T47D (cell line): ENCODE measurements at regions not wholly inside any gene's neighbourhood (a gene's known extent, or its start where the extent isn't known, plus 50 kb on each side); places are given as distances from the start of the nearest gene placed in this dataset.
A peak's percentile ranks its signal among the peaks of the same experiment; 100 is the strongest.
"Not testable (repeated sequence)": the region's sequence is repeated elsewhere in the genome, so short reads cannot be mapped to it uniquely, and the experiment has no call there.

Source experiments
- DNase-seq, 2 experiments: peaks; one replicate each; pipeline versions ENCODE4 v3.0.0 to v3.0.0-alpha.2; 2011 to 2012; ENCODE audit warnings: low read depth in 1 of 2, low spot score in 1 of 2
- JUND ChIP-seq: IDR thresholded peaks from 2 replicates; pipeline ENCODE4 v1.6.1; 2012; ENCODE audit warnings: low read depth
- in situ Hi-C: cut with HindIII; loops from 2 replicates; pipeline ENCODE4 v1.10.0; 2016; ENCODE audit warnings: low sequenced_read_pairs, low pct_unique_long_range_greater_than_20kb

- no peak for TF ChIP-seq JUND
- in situ Hi-C loops: no loop called here
- DNase-seq: no peak
These were observed 50.7 kb upstream of the SYNDIG1 start for GRCh38 chr20:24418731-24419130.

DNA sequence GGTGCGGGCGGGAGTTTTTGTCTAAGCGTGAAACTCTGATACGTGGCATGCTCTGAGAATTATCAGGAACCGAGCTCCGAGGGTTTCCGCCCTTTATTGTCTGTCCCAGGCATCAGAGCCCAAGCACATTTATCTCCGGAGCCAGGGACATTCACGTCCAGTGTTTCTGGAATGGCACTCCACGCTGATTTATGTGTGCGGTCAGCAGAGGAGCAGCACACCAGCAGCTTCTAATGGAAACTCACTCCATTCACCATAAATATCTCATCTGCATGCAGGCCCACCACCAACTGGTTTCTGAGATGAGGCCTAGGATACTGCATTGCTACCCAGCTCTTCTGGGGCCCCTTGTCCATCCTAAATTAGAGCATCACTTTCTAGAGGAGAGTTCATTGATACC is 51.9 kb upstream of the SYNDIG1 start:
- no peak for DNase-seq
- TF ChIP-seq JUND: no peak
- in situ Hi-C loops: no loop called here

DNA sequence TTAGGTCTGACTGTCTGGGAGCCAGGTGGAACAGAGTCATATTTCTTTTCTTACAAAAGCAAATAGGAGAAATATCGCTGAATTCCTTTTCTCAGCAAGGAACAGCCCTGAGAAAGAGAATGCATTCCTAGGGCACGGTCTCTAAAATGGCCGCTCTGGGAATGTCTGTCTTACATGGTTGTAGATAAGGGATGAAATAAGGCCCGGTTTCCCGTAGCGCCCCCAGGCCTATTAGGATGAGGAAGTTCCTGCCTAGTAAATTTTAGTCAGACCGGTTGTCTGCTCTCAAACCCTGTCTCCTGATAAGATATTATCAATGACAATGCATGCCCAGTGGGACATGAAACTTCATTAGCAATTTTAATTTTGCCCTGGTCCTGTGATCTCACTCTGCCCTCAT is 54.0 kb upstream of the SYNDIG1 start:
- DNase-seq, in situ Hi-C loops: not testable (repeated sequence)

DNA sequence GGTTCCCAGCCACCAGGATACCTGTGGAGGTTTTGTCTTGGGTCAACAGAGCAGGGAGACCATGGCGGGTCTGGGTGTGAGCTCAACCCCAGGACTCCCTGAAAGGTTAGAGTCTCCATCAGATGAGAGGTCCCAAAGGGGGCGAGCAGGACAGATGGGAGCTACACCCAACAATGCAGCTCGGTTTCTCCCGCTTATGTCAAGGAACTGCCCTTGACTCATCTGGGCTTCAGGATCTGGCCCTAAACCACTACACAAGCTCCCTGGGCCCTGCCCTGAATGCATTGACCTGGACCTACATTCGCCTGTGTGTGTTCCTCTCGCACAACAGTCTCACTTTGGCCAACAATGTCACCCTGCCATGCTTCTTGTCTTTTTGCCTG is 57.6 kb upstream of the SYNDIG1 start:
- DNase-seq: no peak
- no peak for TF ChIP-seq JUND
- in situ Hi-C loops: no loop called here

GRCh38 chr20:24411003-24411833 is 58.2 kb upstream of the SYNDIG1 start:
- no peak for DNase-seq
- in situ Hi-C loops: no loop called here

GRCh38 chr20:24407151-24407550 is 62.3 kb upstream of the SYNDIG1 start:
- in situ Hi-C loops: no loop called here
- TF ChIP-seq JUND: 0 out of 2 replicates have a peak, but pooled peaks have one; percentile 21
- peak in 1 of 2 experiments; percentile 70 for DNase-seq

More at GRCh38 chr20:24411003-24411833, 58.2 kb upstream of the SYNDIG1 start:
- no peak for TF ChIP-seq JUND

DNA sequence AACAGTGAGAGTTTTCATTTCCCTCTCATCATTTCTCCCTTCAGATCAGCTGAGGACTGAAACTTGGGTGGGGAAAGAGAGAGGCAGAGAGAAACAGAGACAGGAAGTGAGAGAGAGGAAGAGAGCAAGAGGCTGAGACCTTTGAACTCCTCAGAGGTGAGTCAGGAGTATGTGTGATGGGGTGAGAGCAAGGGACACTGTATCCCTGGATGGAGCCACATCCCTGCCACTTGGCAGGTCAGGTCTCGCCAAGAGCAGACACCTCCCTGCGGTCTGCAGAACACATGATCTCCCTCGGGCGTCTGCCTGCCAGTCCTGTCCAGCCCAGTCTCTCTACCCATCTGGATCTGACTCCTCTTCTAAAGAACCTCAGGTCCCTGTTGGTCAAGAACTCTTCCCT is 62.7 kb upstream of the SYNDIG1 start:
- in situ Hi-C loops: no loop called here
- no peak for TF ChIP-seq JUND

DNA sequence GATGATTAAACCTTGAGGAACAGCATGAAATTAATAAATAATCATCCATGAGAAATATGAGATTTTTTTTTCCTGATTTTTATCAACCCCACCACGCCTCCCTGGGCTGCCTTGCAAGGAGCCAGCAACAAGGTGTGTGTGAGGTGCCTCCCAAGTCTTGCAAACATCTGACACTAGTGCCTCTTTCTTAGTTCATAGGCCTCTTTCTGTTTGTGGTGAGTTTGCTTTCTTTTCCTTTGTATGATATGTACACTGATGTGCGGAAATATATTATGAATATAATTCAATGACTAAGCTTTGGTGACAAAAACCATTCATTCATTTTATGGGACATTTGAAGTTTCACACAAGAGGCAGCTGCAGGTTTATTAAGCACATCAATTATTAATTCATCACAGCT is 63.2 kb upstream of the SYNDIG1 start:
- in situ Hi-C loops: no loop called here

More for the DNA sequence above, 62.7 kb upstream of the SYNDIG1 start:
- no peak for DNase-seq

DNA sequence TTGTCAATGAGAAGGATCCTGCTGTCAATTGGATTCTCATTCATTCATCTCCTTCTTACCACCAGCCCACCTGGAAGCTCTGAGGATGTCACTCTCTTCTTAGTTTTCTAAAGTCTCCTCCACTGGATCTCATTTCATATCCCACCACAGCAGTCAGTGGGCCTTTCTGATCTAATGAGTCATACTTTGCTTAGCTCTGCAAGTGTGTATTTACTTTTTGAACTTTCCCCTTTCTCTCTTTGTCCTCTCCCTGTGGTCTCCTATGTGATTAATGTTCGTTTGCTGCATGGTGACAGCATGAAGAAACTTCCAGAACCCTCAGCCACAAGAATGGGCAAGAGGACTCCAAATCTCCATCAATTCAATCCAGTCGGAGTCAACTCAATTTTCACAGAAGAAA is 63.6 kb upstream of the SYNDIG1 start:
- no peak for DNase-seq
- in situ Hi-C loops: no loop called here
- no peak for TF ChIP-seq JUND

More for the DNA sequence above, 63.2 kb upstream of the SYNDIG1 start:
- TF ChIP-seq JUND: no peak
- no peak for DNase-seq

DNA sequence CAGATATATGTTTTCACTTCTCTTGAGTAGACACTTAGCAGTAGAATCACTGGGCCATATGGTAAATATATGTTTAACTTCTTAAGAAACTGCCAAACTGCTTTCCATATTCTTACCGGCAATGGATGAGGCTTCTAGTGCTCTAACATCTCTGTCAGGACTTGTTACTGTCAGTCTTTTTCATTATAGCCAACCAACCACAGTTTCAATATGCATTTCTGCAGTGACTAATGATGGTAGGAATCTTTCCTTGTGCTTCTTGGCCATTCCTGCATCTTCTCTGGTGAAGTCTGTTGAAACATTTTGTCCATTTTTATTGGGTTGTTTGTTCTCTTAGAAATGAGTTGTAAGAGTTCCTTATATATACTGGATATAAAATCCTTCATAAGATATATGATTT is 66.0 kb upstream of the SYNDIG1 start:
- DNase-seq: no peak
- in situ Hi-C loops: no loop called here
- TF ChIP-seq JUND: no peak

DNA sequence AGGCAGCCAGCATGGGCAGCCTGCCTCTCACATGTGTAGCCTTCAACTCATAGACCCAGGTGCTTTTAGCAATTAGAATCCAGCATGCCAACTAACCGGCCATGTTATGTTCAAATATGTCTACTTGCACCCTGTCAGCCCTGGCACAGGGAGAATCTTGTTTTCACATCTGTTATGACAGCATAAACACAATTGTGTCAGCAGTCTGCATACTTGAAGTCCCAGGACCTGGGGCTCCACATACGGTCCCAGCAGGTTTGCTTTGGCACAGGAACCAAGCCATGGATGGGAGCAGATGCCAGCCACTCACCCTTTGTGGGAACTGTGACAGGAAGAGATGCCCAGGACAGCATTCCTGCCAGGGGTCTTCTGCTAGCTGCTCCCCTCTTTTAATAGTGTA is 67.2 kb upstream of the SYNDIG1 start:
- TF ChIP-seq JUND: no peak
- in situ Hi-C loops: no loop called here
- no peak for DNase-seq

DNA sequence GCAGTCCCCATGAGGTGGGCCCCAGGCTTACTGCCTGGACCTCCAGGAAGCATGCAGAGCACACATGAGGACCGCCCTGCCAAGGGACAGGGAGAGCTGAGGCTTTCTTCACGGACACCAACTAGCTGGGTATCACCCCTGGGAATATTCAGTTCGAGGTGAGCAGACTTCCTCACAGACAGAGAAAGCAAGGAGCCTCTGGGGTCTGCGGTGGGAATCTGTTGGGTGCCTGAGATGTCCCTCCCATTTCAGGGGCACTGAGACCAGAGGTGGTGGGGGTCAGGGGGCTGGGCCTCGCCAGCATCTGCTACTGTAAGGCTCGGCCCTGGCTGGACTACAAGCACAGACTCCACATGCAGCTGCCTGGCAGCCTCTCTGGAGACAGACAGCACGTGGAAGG is 74.3 kb upstream of the SYNDIG1 start:
- DNase-seq: no peak
- in situ Hi-C loops: no loop called here
- no peak for TF ChIP-seq JUND

GRCh38 chr20:24393903-24394302 is 75.5 kb upstream of the SYNDIG1 start:
- in situ Hi-C loops: no loop called here
- TF ChIP-seq JUND: no peak
- no peak for DNase-seq

GRCh38 chr20:24392612-24393011 is 76.8 kb upstream of the SYNDIG1 start:
- in situ Hi-C loops: no loop called here
- DNase-seq: no peak

More at GRCh38 chr20:24392612-24393011, 76.8 kb upstream of the SYNDIG1 start:
- no peak for TF ChIP-seq JUND
